ENCODE measurements at regions not wholly inside any gene's neighbourhood (a gene's known extent, or its start where the extent isn't known, plus 50 kb on each side); places are given as distances from the start of the nearest gene placed in this dataset.

GRCh38 chr11:106216281-106216680 is 138.8 kb downstream of the AASDHPPT start:
- DNase-seq, result no peak

DNA sequence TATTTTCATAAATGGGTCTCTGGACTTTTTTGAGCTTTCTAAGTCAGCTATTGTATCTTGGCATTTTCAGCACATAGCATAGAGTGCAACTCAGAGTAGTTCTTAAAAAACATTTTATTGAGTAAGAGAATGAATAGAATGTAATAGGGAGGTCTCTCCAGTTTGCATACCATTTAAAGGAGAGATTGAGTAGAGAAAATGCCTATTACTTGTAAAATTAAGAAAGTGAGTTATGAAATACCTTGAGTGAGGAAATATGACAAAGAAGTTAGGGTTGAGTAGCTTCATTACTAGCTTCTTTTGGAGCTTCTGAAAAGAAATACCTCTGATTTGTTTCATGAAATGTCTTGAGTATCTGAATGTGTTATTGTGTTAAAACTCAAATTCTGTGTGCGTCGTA is 140.0 kb downstream of the AASDHPPT start:
- DNase-seq, result no peak

GRCh38 chr11:106218106-106218505 is 140.6 kb downstream of the AASDHPPT start:
- no peak for DNase-seq

GRCh38 chr11:106222626-106223025 is 145.2 kb downstream of the AASDHPPT start:
- DNase-seq, result no peak

- no peak for DNase-seq
Measured at GRCh38 chr11:106224172-106224571, 146.7 kb downstream of the AASDHPPT start.

DNA sequence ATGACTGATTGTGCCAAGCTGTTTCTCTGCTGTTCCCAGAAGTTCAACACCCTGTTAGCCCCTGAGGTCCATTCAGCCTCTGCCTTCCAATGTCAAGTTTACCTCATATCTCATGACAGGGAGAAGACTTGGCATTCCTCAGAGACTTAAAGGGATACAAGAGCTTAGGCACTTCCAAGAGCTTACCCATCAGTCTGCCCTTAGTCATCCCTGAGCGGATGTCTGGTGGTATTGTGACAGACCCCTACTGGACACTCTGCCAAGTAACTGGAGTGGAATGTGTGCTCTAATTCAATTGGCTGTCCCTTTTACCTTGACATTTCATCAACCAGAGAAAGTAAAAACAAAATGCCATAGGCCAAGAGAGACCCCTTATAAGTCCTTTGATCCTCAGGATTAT is 151.5 kb downstream of the AASDHPPT start:
- no peak for DNase-seq

DNA sequence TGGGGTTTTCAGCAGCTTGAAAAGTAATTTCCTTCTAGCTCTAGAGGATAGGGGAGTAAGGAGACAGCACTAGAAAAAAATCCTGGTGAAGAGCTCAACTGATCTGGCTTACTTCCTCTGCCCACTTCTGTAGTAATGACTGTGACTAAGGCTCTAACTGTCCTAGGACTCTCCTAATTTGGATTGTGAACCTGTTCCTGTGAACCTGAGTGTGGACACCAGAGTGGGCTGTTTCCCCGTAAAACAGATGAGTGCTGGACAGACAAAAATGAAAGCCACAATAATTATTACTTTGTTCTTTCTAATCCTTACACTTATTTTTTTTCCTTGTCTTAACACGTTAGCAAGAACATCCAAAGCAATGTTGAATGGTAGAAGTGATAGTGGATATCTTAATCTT is 154.1 kb downstream of the AASDHPPT start:
- no peak for DNase-seq

DNA sequence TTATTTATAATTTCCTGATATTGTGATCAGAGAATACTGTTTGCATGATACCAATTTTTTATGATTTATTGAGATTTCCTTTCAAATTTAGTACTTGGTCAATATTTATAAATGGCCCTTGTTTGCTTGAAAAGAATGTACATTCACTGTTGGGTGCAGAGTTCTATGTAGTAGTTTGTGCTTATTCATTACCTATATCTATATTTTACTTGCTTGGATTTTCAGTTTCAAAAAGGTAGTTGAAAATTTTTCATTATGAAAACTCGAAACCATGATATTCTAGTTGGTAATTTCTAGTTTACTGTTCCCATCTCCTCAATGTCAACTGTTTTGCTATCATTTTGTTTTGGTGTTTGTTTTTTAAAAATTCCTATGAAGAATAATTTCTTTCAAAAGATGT is 155.7 kb downstream of the AASDHPPT start:
- DNase-seq, result no peak

DNA sequence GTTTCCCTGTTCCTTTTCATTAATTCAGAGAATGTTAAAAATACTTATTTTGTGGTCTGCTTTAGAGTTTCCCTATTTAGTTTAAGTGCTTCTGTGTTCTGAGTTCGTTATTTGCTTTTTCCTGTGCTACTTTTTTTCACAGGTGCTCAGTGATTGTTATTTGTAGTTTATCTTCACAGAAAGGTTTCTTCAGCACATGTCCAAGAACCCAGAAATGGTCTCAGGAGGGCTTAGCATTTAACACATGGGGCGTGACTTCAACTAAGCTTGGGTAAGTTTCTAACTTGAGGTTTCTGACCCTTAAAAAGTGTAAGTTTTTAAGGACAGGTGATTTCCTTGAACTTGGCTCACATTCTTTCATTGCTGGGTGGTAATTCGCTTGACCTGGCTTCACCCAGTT is 157.3 kb downstream of the AASDHPPT start:
- DNase-seq, result no peak

GRCh38 chr11:106236295-106236694 is 158.8 kb downstream of the AASDHPPT start:
- DNase-seq, result no peak

- DNase-seq, result no peak
Measured at GRCh38 chr11:106238704-106239360, 161.4 kb downstream of the AASDHPPT start.

GRCh38 chr11:106241601-106242257 is 164.3 kb downstream of the AASDHPPT start:
- DNase-seq, result no peak

GRCh38 chr11:106242718-106243415 is 165.4 kb downstream of the AASDHPPT start:
- no peak for DNase-seq

DNA sequence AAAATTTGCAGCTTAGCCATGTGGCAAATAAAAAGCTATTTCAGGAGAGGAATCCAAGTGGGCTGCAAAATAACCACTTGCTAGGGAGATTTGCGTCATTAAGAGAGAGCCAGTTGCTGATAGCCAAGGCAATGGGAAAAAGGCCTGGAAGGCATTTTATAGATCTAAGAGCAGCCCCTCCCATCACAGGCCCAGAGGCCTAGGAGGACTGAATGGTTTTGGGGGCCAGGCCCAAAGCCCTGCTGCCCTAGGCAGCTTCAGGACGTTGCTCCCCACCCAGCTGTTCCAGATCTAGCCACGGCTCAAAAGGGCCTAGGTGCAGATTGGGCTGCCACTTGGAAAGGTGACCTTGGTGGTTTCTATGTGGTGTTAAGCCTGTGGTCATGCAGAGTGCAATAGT is 169.0 kb downstream of the AASDHPPT start:
- no peak for DNase-seq

DNA sequence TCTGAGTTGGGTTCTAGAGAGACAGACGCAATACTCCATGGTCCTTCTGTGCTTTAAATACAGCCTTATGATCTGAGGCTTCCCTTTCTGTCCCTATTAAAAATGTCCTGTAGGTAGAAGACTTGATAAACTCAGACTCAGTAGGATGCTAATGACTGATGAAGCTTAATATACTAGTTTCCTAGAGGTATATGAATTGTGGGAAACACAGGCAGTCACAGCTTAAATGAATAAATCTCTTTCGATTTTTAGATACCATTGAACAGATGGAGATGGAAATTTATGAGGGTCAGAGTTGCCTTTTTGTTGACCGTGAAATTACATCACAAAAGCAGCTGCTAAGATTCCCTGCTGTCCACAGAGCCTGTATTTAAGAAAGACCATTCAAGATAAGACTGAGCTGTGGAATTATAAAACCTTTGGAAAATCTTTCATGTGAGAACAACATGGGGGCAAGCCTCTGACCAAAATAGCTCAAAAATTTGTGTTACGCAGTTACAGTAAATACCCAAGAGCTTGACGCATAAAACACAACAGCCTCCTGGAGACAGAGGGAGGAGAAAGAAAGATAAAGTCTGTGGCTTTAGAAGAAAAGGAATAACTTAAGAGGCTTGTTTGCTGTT is 172.3 kb downstream of the AASDHPPT start:
- no peak for DNase-seq

DNA sequence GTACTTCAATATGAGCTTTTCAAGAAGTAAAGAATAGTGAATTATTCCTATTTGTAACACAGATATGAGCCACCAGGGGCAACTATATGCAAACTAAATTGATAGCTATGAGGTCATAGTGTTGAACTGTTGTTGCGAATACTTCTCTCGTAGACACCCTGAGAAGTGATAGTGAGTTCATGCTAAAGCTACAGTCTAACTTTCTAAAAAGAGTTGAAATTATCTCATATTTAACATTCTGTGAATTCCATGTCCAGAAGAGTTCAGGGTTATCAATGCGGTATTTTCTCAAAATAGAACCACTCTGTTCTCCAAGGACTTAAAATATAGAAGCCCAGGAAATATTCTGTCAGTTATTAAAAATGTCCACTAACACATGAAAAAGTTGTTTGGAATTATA is 185.4 kb downstream of the AASDHPPT start:
- no peak for DNase-seq

- DNase-seq, result no peak
Measured at GRCh38 chr11:106263527-106263926, 186.1 kb downstream of the AASDHPPT start.

GRCh38 chr11:106271086-106271485 is 193.6 kb downstream of the AASDHPPT start:
- no peak for DNase-seq

GRCh38 chr11:106271686-106272085 is 194.2 kb downstream of the AASDHPPT start:
- no peak for DNase-seq

DNA sequence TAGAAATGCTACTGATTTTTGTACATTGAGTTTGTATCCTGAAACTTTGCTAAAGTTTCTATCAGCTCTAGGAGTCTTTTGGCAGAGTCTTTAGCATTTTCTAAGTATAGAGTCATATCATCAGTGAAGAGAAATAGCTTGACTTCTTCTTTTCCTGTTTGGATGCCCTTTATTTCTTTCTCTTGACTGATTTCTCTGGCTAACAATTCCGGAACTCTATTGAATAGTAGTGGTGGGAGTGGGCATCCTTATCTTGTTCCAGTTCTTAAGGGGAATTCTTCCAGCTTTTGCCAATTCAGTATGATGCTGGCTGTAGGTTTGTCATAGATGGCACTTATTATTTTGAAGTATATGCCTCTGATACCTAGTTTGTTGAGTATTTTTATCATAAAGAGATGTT is 197.7 kb downstream of the AASDHPPT start:
- no peak for DNase-seq

GRCh38 chr11:106276126-106276525 is 198.7 kb downstream of the AASDHPPT start:
- no peak for DNase-seq

- no peak for DNase-seq
Measured at GRCh38 chr11:106276859-106277436, 199.5 kb downstream of the AASDHPPT start.

- DNase-seq, result no peak
Measured at GRCh38 chr11:106277484-106277883, 200.0 kb downstream of the AASDHPPT start.

Measured in renal pelvis (tissue), 1 donor.